NCI-H1930 (cell line): ENCODE measurements at regions not wholly inside any gene's neighbourhood (a gene's known extent, or its start where the extent isn't known, plus 50 kb on each side); places are given as distances from the start of the nearest gene placed in this dataset.

Experiments used
- DNase-seq, 2 experiments: peaks; one replicate each; lab custom pipeline; 2025; lab: John Stamatoyannopoulos, UW

DNA sequence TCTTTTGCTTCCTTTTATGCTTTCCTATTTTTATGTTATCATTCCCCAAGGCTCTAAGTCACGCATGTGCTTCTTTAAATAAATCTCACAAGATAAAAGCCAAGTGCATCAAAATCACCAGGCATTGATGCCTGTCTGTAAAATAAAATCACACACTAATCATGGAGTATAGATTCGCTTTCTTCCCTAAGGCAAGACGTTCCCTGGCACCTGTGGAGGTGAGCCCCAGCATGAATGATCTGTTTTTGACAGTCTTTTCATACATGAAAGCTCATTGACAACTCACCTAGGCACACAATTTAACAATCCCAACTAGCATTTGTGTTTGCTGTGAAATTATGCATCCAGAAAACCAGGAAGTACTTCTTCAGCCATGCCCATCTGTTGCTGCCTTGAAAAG, 146.9 kb upstream of the DMAC1 start:
- DNase-seq: no peak

DNA sequence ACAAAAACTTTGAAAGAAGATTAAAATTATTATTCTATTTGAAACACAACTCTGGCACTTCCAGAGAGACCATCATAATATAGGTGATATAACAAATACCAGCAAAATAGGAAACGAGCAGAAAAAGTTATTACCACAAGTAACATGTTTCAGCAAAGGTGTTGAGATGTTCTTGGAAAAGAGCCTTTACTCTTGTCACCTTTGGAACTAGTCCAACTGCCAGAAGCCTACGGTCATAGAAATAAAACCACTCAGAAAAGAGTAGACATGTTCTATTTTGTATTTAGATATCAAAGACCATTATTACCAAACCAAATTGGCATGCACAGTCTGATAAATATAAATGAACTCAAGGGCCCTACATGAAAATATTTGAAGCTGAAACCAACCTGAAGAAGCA, 145.0 kb upstream of the DMAC1 start:
- no peak for DNase-seq

DNA sequence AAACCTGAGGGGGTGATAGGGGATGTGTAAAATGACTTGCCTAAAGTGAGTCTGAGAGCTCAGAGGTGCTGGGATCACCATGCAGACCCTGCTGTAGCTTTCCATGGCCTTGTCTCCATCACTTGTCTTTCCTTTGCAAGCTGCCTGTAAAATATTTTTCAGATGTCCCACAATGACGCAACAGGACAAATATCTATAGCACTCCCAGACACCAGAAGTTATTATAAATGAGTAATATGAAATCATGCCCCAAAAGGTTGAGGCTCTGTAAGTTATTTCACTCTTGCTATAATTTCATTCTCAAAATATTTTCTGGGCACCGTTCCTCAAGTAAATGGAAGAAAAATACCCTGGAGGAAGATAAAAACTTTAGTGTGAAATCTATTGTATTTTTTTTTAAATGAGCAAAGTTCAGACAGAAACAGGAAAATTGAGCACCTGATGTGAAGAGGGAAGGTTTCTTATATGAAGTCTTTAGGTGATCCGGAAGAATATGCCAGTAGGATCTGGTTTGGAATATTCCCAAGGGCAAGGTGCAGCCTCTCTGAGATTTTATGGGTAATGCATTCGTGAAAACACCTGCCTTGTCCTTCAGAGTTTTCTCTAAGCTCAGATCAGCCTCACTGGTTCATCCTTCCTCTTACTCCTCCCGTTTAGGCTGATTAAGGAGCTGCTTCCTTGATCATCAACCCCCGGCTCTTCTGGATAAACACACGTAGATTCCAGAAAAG, 138.3 kb upstream of the DMAC1 start:
- no peak for DNase-seq

DNA sequence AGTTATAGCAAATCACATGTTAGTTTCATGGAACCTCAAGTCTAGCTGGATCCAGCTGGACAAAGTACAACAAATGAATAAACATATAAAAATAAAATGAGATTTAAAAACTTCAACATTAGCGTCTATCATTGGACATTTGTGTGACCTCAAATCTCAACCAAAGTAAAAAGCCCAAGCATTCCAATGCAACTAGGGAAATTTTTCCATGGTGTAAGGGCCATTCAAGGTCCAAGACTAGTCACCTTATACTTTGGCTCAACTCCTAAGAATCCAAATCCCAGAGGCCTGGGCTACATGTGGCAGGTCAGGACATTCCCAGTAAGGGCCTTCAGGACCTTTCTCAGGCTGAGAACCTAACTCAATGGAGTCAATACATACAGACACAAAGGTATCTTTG, 137.4 kb upstream of the DMAC1 start:
- DNase-seq: no peak

DNA sequence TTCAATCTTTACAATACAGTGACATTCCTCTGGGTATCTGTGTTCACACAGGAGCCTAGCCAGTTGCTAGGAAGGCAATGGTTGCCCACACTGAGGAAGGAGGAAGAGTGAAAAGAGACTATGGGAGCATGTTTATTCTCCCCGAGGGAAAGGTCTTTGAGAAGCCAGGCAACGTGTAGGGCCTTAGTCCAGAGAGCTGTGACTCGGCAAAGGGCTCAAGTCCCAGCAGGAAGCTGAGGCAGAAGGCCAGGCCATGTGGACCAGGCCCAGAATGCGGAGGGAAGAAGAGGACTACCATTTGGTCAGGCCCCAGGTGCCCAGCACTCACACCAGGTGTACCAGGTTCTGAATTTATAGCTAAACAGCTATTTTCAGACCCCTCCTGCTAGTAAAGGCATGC, 136.6 kb upstream of the DMAC1 start:
- DNase-seq: no peak

DNA sequence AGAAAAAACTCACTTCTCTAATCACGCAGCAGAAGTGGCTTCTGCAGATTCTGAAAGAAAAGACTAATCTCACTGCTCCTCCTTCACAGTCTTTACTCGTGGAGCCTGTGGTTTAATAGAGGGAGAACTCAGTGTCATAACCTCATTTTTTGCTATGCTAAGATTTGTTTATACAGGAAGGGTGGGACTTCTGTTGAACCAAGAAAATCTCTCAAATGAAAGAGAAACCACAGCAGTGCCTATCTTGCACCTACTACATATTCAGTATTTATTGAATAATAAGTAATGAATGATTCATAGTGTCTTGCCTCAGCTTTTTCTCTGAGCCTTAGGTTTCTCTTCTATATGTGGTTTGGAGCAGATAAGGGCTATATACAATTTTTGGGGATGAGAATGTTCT, 136.1 kb upstream of the DMAC1 start:
- no peak for DNase-seq

DNA sequence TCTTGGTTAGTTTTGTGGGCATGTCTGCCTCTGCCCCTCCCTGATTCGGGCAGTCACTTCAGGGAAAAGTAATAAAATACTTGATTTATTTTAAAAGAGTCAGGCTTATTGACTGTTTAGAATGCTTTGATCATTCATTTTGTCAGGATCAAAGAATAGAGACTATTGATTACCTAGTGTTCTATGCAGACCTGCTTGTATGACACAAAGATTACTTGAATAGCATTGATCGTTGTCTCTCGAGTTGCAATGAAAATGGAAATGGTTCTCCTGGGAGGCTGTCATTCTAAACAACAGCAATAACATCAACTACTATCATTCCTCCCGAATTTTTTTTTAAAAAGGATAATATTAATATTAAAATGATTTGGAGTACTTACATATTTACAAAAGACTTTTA, 133.2 kb upstream of the DMAC1 start:
- DNase-seq: no peak

DNA sequence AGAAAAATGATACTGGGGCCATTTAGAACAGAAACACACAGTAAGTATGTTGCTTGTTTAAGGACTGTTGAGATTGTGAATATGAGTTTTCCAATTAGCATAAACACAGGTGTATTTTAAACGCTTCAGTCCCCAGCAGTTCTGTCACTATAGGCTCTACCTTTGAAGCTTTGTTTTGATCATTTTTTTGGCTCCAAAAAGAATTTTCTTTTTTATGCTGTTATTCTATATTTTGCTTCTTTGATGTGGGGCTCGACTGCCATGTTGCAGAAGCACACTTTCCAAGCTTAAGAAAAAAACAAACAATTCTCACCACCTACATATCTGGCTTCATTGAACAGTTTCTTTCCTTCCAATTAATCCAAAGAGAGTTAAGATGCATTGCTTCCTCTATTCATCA, 131.0 kb upstream of the DMAC1 start:
- DNase-seq: no peak

DNA sequence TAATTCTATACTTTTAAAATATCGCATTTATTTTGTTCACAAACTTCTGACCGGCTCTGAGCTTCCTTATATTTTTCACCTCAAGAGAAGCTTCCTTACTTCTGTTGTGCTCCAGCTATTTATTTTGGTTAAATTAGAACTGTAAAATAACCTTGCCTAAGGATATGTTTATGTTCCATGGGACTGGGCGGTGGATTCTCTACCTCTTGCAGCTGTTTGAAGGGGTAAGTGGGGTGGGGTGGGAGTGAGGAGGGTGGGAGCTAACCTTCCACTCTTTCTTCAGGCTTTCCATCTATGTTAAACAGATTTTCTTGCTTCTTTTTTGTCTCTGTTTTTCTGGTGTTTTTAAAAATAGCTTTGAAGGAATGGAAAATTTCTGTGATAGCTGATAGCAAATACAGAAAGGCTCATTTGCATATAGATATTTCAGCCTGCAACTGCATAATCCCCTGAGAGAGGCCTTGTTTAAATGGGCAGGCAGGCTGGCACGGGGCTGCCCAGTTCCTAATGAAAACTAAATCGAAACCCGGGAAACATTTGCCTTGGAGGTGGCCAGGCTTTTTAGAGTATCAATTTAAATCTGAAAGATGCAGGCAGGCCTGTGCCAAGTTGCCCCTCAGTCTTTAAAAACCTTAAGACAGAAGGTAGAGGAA, 122.1 kb upstream of the DMAC1 start:
- DNase-seq: no peak

DNA sequence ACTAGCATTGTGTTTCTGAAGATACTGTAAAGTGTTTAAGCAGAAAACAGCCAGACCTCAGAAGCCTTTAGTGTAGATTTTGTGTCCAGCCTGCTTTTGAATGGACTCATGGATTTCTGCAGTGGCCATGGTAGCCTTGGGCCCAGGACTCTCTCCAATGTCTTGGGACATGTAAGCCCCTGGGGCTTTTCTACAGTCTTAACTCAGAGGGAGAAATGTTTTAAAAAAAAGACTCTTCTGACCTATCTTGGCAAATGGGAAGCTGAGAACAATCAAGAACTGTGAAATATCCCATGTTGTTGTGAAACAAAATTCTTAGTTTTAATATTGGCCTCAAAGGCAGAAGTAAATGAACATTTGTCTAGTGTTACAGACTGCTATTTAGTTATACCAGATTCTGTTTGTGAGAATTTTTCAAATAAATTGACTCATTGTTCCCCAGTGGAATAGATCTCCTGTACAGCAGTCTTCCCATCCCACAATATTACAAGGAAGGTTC, 112.5 kb upstream of the DMAC1 start:
- no peak for DNase-seq

DNA sequence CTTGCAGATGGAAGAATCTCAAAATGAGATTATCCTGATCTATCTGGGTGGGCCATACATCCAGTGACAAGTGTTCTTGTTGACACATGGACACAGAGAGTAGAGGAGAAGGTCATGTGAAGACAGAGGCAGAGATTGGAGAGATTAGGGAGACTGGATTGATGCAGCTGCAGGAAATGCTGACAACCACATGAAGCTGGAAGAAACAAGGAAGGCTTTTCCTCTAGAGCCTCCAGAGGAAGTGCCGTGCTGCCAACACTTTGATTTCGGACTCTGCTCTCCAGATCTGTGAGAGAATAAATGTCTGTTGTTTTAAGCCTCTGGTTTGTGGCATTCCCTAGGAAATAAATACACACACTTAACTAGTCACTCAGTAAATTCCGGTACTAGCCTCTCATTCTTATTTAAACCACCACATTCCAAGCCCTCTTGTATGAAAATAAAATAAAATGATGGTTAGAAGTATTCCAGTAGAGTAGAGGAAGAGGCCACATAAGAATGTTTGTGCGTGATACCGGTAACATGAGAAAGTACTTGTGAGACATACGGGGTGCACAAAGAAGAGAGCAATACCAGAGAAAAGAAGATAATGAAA, 110.9 kb upstream of the DMAC1 start:
- DNase-seq: no peak

DNA sequence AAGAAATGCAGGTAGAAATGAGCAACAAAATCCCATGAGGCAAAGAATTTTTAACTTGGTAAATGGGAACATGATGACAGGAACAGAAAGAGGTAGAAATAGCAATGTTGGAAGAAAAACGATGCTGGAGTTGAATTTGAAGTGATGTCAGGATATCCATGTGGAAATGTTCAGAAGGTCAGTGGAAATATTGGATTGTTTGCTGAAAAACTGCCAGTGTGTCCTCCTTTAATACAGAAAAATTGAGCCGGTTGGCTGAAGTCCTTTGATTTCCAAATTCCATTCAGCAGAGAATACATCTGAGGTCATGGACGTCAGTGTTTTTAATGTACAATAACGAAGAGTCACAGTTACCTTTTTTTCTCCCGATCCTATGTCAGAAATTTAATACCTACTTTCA, 110.0 kb upstream of the DMAC1 start:
- no peak for DNase-seq

DNA sequence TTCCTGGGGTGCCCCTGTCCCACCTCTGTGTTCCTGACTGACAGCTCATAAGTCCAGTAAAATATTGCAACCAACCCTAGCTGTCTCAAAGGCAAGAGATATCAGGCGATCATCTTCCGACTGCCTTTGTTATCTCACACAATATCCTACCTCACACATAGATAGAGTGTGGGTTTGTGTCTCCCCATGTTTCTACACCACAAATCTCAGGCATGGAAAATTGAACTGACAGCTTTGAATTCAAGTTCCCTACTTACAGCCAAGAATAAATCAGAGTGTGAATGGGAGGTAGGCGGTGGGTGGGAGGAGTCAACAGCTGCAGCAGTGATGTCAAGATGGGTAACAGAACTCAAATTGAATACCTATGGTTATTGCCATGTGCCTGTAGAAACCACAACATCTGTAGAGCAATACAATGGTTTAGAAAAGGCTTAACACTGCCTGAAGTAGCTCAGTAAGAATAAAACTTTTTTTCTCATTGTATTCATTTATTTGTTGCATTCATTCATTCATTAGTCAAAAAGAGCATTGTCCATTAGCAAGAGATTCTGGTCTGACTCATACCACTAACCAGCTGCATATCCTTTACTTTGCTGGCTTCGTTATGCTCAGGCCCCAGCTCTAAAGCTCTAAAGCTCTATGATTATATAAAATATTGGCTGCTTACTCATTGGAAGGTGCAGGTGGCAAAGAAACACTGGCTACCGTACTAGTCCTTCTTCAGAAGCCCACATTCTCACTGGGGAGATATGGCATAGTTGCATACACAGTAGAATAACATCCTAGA, 108.2 kb upstream of the DMAC1 start:
- no peak for DNase-seq

DNA sequence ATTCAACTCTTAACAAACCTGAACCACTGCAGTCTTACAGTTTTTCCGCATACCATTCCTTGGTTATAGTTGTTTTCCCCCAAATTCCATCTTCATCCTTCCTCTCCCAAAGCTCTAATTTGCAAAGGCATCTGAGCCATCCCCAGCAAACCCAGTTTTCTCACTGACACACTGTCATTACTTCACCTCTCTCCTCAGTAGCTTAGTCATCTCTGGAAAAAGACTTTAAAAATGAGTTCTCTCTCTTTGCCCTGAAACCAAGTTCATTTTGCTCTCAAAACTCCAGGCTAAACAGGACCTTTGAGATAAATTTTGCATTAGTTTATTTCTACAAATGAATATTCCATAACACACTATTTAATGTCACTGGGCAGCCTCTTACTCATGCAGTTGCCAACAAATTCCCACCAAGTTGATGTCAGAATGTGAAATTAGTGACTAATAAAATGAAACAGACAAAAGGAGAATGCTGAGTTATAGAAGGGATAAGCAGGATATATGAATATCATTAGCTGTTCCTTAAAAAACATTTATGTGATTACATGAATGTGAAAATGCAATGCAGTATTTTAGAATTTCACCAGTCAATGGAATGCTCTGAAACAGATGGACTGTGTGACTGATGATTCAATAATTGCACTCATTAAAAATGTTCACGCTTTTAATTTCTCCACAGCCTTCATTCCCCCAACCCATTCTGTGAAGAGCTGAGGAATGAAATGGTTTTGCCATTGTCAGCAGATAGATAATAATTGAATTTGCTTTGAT, 107.4 kb upstream of the DMAC1 start:
- no peak for DNase-seq

DNA sequence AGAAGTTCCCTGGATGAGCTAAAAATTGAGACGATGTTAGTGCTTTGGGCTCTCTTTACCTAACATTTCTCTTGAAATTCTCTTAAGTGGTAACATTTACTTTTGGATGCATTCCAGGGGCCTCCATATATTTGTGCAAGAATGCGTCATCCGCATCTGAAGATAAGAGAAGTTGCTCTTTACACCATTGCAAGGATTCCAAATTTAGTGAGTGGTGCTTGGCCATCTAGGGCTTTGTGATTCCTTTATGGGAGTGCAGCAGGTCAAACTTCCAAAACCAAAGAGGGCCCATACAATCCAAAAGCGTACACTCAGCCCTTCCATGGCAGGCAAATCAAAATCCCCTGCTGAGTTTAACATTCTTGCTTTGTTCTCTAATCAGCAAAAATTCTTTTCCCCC, 102.0 kb upstream of the DMAC1 start:
- no peak for DNase-seq

DNA sequence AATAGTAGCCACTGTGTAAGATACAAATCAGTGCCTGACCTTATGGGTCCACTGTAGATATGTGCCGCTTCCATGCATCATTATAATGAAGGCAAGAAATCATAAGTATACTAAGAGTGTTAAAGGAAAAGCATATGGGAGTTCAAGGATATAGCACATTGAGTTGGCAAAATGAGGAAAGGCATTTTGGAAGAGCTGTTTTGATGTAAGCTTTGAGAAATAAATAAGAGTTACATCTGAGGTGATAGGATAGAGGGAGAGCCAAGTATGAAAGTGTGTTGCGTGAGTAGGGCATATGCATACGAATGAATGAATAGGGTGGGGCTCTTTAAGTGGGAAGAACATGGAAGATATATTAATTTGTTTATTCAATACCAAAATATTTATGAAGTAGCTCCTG, 101.0 kb upstream of the DMAC1 start:
- DNase-seq: no peak

DNA sequence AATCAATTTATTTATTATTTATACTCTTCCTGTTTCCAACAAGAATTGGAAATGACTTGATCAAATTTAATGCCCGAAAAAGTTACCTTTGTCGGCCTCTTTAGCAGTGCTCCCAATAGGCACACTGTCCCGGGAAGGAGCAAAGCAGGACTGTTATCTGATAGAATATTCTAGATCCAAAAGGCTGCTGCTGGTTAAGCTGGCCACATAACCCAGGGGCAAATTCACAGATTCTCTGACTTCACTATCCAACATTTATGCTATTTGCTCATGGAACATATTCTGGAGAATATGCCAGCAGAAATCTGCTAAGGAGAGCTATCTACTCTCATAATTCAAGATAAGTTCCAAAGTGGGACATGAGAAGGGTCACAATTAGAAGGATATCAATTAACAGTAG, 100.2 kb upstream of the DMAC1 start:
- DNase-seq: no peak

DNA sequence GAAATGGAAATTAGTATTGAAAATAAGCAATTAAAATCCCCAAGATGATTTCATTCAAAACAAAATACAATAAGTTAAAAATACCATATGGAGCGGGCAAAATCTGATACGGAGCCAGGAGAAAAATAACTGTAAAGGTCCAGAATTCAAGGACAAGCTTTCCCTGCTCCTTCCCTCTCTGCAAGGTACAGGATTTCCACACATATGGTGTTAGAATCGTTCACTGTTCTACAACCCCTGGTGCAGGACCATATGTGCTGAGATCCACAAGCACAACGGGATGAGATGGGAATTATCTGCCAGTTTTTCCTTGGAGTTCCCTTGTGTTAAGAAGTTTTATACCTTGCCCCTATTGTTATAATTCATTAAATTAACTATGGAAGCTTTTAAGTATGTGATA, 94.7 kb upstream of the DMAC1 start:
- no peak for DNase-seq

DNA sequence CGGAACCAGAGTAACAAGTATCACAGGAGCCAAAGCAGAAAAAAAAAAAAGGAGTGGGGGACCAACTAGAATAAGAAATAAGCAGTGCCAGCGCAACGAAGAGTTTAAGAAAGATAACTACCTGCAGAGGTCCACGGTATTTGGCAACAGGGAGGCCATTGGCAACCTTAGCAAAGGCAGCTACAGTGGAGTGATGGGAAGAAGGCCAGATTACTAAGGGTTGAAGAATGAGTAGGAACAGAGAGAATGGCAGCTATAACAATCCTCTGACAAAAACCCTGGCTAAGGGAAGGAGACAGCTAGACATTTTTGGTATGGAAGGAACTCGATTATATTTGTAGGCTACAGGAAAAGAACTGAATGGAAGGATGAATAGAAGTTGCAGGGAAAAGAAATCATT, 93.4 kb upstream of the DMAC1 start:
- no peak for DNase-seq

DNA sequence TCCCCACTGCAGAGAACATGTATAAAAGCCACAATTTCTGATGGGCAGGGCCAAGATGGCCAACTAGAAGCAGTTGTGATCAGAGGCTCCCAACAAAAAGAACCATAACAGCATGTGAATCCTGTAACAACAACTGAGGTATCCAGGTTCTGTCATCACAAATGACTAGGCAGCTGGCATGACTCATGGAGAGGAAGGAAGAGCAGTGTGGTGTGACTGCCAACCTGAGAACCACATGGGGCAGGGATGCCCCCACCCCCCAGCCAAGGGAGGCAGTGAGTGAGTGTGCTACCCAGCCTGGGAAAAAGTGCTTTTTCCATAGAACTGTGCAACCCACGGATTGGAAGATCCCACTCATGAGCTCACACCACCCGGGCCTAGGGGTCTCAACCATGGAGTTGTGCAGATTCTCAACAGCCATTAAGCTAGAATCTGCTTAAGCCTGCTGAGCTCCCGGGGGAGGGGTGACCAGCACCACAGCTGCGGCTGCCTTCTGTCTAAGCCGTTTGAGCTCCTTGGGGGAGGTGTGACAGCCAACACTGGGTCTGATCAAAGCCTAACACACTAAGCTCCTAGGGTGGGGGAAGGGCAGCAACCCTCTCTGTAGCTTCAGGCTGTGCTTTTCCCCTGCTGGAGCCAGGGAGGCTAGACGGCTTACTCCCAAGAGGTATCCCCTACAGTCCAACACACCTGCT, 80.1 kb upstream of the DMAC1 start:
- DNase-seq: no peak

DNA sequence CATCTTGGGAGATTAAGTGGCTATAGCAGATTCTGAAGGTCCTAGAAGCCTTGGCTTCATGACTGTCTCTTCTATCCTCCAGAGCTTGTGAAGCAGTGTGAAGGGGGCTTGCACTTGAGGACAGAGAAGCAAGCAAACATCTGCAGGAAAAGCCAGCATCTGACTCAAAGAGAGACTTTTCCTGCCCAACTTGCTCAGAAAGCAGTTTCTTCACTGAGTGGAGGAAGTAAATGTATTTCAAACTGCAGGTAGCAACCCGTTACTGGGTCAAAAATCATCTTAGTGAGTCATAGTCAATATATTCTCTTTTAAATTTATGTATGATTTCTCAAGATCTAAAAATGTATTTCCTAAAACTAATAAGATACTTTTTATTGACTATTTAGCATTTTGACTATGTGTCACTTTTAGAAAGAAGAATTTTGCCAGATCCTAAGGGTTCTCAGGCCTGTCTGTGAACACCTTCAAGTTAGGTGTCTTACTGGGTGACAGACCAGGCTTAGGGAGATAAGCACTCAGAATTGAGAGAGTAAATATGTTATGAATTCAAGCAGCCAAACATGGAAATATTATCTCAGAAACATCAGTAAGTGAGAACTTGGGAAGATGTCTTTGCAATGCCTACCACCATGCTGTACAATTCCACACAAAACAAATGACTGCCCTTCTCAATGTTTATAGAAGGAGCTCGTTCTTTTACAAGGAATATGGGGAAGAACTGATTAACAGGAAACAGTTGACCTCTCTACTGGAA, 72.6 kb upstream of the DMAC1 start:
- DNase-seq: no peak
